Liver (tissue), 2 donors: ENCODE measurements at regions not wholly inside any gene's neighbourhood (a gene's known extent, or its start where the extent isn't known, plus 50 kb on each side); places are given as distances from the start of the nearest gene placed in this dataset.

ENCODE experiments used
- TF ChIP-seq, protein P1 (sequence below): fragments of 150-350 bp; IDR thresholded peaks from 2 replicates; pipeline ENCODE4 v1.5.1; 2017; ENCODE audit warnings: improper control_type of control experiment, low read depth, low read length; ENCODE audit not compliant: missing input control
- TF ChIP-seq, protein P2 (sequence below): IDR thresholded peaks from 2 replicates; pipeline ENCODE4 v1.6.1; 2016; ENCODE audit warnings: antibody characterized with exemption
- donor health status: healthy.

DNA sequence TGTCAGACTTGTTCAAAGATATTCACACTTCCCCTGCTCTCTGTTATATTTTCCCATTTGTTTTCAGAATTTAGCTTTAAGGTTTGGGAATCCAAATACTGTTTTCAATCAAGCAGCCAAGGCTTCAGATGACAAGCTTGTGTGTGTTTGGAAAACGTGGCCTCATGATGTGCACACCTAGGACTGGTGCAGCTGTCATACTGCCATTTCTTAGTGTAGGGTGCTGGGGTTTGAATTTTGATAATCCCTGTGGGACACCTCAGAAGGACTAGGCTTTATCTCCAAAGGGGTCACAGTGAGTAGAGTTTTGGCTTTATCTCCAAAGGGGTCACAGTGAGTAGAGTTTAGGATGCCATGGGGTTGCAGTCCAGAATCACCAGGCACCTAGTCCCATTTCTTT lies 65.3 kb upstream of the JAG1 start:
- TF ChIP-seq, protein P1, sequence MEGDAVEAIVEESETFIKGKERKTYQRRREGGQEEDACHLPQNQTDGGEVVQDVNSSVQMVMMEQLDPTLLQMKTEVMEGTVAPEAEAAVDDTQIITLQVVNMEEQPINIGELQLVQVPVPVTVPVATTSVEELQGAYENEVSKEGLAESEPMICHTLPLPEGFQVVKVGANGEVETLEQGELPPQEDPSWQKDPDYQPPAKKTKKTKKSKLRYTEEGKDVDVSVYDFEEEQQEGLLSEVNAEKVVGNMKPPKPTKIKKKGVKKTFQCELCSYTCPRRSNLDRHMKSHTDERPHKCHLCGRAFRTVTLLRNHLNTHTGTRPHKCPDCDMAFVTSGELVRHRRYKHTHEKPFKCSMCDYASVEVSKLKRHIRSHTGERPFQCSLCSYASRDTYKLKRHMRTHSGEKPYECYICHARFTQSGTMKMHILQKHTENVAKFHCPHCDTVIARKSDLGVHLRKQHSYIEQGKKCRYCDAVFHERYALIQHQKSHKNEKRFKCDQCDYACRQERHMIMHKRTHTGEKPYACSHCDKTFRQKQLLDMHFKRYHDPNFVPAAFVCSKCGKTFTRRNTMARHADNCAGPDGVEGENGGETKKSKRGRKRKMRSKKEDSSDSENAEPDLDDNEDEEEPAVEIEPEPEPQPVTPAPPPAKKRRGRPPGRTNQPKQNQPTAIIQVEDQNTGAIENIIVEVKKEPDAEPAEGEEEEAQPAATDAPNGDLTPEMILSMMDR, result no peak
- TF ChIP-seq, protein P2, sequence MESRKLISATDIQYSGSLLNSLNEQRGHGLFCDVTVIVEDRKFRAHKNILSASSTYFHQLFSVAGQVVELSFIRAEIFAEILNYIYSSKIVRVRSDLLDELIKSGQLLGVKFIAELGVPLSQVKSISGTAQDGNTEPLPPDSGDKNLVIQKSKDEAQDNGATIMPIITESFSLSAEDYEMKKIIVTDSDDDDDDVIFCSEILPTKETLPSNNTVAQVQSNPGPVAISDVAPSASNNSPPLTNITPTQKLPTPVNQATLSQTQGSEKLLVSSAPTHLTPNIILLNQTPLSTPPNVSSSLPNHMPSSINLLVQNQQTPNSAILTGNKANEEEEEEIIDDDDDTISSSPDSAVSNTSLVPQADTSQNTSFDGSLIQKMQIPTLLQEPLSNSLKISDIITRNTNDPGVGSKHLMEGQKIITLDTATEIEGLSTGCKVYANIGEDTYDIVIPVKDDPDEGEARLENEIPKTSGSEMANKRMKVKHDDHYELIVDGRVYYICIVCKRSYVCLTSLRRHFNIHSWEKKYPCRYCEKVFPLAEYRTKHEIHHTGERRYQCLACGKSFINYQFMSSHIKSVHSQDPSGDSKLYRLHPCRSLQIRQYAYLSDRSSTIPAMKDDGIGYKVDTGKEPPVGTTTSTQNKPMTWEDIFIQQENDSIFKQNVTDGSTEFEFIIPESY, result no peak
